ENCODE measurements at regions not wholly inside any gene's neighbourhood (a gene's known extent, or its start where the extent isn't known, plus 50 kb on each side); places are given as distances from the start of the nearest gene placed in this dataset.

- Histone ChIP-seq H3K27ac (no peak overlapping the region), H3K36me3 (no peaks in the 10 kb centered on the region), H3K4me3 (no peak overlapping the region), H3K9me3 (no peaks in the 10 kb centered on the region), H3K27me3 (no peaks in the 10 kb centered on the region), H3K4me1 (ENCODE audit: insufficient read depth) (no peaks in the 10 kb centered on the region)
- 61 to 92% (median 71%) methylated on average over 1 of the region's 1 CpG for WGBS, 3 donors
- no peak for TF ChIP-seq CTCF (IDR thresholded peaks at IDR 0.05)
- TF ChIP-seq POLR2A (IDR thresholded peaks at IDR 0.05) = no peak
- no peak for TF ChIP-seq EP300 (IDR thresholded peaks at IDR 0.05)
- intact Hi-C loops (cut with DNase I) = no loop called here
- DNase-seq = no peak
These were observed 69.1 kb upstream of the PLAC1 start for GRCh38 chrX:134727363-134727762.

- H3K27me3 ChIP-seq = no peaks in the 10 kb centered on the region
- no peaks in the 10 kb centered on the region for H3K9me3 ChIP-seq
- WGBS, 3 donors = 66 to 79% (median 75%) methylated on average over 4 of the region's 4 CpGs
- no peak for TF ChIP-seq CTCF (IDR thresholded peaks at IDR 0.05)
- no peak for TF ChIP-seq POLR2A (IDR thresholded peaks at IDR 0.05)
- no peak for TF ChIP-seq EP300 (IDR thresholded peaks at IDR 0.05)
- intact Hi-C loops (cut with DNase I) = no loop called here
- H3K36me3 ChIP-seq = no peaks in the 10 kb centered on the region
- no peaks in the 10 kb centered on the region for H3K4me1 ChIP-seq (ENCODE audit: insufficient read depth)
- no peak overlapping the region for H3K27ac ChIP-seq
- no peak for DNase-seq
- H3K4me3 ChIP-seq = no peak overlapping the region
These were observed 66.9 kb upstream of the PLAC1 start for GRCh38 chrX:134725103-134725690.

GRCh38 chrX:134721766-134722532, 63.7 kb upstream of the PLAC1 start:
- Histone ChIP-seq H3K4me1 (ENCODE audit: insufficient read depth) (peaks cover 6% of the 10 kb centered on the region), H3K36me3 (no peaks in the 10 kb centered on the region), H3K27ac (no peak overlapping the region), H3K4me3 (no peak overlapping the region), H3K27me3 (no peaks in the 10 kb centered on the region), H3K9me3 (no peaks in the 10 kb centered on the region)
- intact Hi-C loops (cut with DNase I) = no loop called here
- DNase-seq = no peak
- 79 to 83% (median 83%) methylated on average over 9 of the region's 9 CpGs for WGBS, 3 donors
- TF ChIP-seq CTCF (IDR thresholded peaks at IDR 0.05) = no peak
- no peak for TF ChIP-seq POLR2A (IDR thresholded peaks at IDR 0.05)
- no peak for TF ChIP-seq EP300 (IDR thresholded peaks at IDR 0.05)

- intact Hi-C loops (cut with DNase I) = no loop called here
- no peak overlapping the region for H3K4me3 ChIP-seq
- no peak overlapping the region for H3K27ac ChIP-seq
- no peaks in the 10 kb centered on the region for H3K9me3 ChIP-seq
- WGBS, 3 donors = 64 to 80% (median 69%) methylated on average over 2 of the region's 2 CpGs
- H3K4me1 ChIP-seq (ENCODE audit: insufficient read depth) = peaks cover 6% of the 10 kb centered on the region
- no peak for DNase-seq
- no peak for TF ChIP-seq CTCF (IDR thresholded peaks at IDR 0.05)
- TF ChIP-seq EP300 (IDR thresholded peaks at IDR 0.05) = no peak
- TF ChIP-seq POLR2A (IDR thresholded peaks at IDR 0.05) = no peak
- H3K27me3 ChIP-seq = no peaks in the 10 kb centered on the region
- H3K36me3 ChIP-seq = no peaks in the 10 kb centered on the region
These were observed 60.7 kb upstream of the PLAC1 start for GRCh38 chrX:134718966-134719317.
